Effector CD4-positive, alpha-beta T cell (primary cell): ENCODE measurements at regions not wholly inside any gene's neighbourhood (a gene's known extent, or its start where the extent isn't known, plus 50 kb on each side); places are given as distances from the start of the nearest gene placed in this dataset.

Experiments used
- DNase-seq: peaks from one replicate; pipeline ENCODE4 v3.0.0-alpha.2; 2020

DNA sequence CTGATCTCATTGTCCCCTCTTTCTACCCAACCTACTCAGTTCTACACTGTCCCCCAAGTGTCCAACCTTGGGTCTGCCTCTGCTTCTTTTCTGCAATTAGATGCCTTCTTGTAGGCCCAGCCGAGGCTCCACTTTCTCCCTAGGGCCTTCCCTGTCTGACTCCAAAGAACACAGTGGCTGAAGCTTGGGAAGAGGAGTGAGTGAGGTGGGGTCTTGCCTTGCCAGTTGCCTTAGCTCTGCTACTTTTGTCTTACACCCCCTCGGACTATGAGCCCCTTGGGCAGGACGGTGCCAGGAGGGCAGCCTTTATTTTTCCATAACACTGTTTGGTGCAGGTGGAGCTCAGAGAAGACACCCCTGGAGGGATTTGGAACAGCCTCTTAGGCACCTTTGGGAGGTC lies 345.1 kb downstream of the CYP26B1 start:
- no peak for DNase-seq

DNA sequence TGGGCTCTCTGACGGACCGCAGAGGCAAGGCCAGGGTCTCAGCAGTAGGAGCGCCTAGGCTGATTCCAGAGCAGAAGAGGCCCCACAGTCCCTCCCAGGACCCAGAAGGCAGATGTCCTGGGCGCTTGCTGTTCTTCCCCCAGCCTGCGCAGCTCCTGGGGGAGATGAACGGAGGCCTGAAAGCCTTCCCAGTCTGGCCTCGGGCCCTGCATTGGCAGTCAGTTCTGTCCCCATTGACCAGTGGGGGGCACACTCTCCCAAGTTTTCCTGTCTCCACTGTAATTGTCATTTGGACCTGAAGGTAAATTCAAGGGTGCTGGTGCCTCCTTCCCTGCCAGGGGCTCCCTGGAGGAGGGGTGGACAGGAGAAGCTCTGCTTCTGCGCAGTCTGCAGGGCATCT lies 345.7 kb downstream of the CYP26B1 start:
- no peak for DNase-seq

DNA sequence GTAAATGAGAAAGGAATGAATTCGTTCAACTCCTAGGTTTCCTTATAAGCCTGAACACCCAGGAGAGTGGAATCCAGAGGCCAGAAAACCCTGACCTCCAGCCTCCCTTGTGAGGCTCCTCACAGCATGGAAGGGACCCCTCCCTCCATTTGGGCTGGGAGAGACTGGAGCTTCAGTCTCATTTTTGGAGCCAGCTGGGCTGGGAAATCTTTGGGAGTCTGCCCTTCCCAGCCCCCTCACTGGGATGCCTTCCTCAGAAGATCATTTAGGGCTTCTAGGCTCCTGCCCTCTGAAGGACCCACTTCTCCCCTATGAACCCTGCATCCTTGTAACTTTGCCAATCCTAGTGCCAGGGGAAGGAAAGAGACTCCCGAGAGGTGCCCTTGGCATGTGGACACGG lies 346.1 kb downstream of the CYP26B1 start:
- no peak for DNase-seq

DNA sequence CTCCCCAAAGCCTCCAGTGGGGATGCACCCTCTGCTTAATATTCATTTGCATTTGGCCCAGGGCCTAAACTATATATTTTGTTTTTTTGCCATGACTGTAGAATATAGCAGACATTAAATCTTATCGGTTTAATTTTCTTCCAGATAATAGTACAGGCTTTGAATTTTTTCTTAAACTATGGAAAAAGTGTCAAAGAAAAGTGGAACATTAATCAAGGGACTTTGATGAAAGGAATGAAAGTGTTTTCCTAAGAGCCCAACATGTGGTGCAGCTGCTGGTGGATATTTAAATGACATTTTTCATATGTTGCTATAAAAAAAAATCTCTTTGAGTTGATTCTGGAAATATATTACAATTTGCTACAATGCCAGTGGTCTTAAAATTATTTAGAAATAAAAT lies 346.8 kb downstream of the CYP26B1 start:
- no peak for DNase-seq

DNA sequence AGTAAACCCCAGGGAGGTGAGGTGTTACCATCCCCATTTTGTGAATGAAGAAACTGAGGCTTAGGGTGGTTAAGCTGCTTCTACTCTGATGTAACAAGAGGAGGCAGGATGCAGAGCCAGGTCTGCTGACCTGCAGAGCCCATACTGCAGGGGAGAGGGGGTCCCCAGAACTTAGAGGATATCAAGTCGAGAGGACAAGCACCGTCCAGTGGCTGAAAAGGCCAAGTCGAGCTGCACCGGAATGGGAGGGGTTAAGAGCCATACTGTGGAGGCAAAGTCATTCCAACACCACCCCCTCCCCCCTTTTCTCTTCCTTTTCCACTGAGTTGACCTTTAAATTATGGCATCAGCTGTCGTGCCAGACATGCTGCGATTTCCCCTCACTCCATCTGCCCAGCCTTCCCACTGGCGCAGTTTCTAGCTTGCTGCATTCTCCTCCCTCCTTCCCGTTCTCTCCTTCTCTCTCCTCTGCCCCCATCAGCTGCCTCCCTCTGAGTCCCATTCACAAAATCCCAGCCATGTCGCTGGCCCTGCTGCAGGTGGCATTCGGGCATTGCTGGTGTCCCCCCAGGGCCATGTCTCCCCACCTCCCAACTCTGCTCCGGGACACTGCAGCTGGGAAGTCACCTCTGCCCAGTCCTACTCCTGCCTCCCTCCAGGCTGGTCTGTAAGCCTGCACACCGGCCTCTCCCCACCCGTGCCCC lies 346.9 kb downstream of the DYSF start:
- DNase-seq = no peak

DNA sequence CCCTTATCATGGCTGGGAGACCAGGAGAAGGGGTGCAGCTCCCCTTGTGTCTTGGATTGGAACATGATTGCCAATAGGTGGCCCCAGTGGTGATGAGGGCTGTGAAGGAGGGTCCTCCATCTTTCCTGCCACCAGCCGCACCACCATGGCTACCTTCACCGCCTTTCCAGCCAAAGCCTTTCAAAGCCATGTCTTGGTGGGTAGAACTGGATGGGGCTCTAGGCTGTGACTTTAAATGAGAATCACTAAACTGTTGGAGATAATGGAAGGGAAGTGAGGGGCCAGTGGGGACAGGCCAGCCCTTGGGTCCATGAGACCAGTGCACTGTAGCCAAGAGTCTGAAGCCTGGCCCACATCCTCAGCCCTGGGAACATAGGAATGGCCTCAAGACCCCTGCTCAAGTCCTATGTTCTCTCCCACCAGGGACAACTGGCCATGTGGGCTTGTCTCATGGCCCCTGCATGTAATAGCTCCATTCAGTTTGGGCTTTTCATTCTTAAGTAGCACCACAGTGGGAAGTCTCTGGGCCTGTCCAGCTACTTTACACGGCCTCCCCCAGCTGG lies 345.7 kb downstream of the DYSF start:
- no peak for DNase-seq

DNA sequence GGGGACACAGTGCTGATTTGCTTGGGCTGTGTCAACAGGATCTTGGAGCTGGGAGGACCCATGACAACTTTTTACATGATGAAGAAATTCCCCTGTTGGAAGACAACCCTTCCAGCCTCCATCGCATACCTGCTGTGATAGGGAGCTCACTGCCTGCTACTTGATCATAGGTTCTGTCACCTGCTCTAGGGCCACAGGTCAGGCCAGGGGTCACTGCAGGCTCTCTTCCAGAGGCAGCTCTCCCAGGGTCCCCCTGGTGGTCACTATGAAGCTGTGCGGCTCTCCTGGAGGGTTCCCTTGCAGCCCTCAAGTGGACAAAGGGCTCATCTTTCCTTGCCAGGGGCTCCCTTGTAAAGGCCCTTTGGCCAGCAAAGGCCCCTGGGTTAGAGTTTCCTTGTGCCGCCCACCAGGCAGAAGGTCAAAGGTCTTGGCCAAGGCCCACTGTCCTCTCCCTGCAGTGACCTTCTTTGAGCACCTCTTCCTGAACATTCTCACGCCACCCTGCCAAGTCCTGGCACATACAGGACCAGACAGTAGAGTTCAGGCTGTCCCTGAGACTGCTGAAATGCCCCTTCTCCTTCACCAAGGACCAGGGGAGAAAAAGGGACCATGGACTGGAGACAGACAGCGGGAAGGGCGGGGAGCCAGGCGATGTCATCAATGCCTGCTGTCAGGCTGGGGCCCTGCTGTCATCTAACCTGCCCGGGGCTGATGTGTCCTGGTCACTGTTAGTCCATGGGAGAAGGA lies 345.1 kb downstream of the DYSF start:
- DNase-seq = no peak

DNA sequence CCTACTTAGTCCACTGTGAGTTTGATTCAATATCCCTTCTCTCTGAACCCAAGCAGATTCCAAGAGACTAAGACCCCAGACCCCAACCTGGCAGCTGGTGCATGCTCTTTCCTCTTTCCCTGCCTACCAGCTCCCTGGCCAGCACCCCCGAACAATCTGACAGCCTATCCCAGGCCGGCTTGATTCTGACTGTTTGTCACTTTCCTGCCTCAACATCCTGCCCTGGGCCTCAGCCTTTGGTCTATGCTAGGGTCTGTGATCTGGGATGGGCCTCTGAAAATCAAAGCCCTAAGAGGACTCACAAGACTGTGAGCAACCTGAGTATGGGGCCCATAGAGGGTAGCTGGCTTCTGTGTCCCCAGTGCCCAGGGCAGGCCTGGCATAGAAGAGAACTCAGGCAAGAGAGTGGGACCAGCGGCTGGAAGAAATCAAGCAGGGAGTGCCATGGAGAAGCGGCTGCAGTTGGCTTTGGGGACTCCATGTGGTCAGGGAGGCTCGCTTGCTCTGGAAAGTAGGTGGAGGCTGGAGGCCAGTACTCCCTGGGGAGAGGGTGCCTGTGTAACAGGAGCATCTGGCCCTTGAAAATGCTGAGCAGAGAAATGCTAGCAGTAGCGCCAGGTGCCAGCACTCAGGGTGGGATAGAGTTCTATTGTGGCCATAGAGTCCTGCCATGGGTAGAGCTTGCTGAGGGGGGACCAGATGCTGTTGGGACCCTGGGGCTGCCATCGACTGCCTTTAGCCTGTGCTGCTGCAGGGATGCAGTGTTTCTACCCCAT lies 343.9 kb downstream of the DYSF start:
- DNase-seq = no peak

DNA sequence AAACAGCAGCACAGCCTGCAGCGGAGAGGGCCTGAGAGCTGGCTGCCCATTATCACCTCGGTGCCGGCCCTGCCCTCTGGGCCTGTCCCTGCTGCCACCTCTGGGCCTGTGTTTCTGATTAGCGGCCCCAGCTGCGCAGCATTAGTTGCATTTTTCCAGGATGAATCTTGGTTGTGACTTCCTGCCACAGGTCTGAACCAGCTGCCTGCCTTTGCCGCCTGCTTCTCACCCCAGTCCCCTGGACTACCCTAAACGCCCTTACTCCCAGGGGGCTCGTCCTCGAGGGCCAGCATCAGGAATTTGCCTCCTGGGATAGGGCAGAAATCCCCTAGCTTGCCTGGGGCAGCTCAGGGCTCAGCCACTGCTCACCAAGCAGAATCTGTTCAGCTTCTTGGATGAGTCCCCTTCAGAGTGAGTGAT lies 342.8 kb downstream of the DYSF start:
- no peak for DNase-seq

DNA sequence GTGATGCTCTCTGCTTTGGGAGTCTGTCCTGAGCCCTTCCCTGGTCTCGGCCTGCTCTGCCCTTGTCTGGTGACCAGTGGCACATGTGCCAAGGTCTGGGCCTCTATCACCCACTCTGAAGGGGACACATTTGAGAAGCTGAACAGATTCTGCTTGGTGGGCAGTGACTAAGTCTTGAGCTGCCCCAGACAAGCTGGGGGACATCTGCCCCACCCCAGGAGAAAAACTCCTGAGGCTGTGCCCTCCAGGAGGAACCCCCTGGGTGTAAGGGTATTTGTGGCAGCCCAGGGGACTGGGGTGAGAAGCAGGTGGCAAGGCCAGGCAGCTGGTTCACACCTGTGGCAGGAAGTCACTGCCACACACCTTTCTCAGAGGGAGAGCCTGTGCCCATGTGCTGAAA lies 342.1 kb downstream of the DYSF start:
- no peak for DNase-seq

DNA sequence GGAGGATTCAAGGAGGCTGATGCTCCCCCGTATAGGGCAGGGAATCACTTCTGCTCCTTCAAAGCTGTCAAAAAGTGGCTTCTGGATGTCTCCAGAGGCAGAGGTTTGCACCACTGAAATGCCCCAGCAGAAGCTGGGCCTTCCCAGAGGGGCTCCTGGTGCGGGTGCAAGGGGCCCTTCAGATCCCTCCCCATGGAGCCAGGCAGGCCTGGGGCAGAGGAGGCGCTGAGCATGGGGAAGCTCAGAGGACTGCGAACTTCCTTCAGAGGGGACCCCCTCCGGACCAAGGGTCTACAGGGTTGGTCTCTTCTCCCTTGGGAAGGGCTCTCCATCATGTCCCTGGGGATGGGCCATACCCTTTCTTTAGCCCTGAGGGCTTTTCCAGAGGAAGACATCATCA lies 341.2 kb downstream of the DYSF start:
- DNase-seq = no peak

DNA sequence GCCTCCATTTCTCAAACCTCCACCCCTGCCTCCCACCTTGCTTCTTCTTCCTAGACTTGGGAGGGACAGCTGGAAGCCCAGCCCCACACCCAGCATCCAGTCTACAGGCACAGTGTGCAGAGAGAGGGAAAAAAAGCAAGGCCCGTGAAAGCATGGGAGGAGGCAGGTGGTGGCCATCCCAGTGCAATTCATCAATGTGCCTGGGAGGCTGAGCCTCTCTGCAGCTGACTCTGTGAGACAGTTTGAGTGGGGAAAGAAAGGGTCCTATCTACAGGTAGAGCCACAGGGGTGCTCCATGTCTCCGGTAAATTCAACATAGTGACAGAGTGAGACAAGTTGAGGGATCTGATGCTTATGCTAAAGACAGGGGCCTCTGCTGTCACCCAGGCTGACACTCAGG lies 340.6 kb downstream of the DYSF start:
- no peak for DNase-seq

DNA sequence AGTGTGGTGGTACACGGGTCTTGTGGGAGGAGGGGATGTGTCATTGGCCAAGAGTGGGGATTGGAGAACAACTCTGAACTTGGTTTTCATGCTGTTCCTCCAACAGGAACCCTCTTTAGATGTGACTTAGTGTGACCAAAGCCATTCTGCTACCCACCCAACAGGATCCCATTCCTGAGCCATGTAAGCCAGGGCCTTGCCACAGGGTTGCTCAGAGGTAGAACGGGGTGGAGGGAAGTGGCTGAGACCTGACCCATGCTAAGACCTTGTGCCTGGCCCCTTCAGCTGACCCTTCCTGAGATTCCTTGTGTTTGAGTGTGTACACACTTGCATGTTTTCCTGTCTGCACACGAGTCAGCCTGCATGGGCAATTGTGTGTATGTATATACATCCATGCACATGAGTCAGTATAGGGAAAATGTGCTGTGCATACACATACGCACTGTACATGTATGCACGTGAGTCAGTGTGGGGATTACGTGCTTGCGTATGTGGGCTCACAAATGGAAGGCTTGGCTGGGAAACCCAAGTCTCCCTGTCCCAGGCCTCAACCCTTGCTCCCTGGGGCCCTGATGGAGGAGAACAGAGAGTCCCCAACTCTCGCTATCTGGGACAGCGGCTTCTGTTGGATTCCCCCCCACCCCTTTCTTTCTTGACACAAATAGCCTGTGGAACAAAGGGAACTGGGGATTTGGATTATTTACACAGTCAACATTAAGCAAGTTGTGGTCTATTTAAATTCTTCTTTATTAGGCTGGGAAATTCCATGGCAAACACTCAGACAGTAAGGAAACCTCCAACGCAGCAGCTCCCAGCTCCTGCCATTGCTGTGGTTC lies 339.8 kb downstream of the DYSF start:
- no peak for DNase-seq

DNA sequence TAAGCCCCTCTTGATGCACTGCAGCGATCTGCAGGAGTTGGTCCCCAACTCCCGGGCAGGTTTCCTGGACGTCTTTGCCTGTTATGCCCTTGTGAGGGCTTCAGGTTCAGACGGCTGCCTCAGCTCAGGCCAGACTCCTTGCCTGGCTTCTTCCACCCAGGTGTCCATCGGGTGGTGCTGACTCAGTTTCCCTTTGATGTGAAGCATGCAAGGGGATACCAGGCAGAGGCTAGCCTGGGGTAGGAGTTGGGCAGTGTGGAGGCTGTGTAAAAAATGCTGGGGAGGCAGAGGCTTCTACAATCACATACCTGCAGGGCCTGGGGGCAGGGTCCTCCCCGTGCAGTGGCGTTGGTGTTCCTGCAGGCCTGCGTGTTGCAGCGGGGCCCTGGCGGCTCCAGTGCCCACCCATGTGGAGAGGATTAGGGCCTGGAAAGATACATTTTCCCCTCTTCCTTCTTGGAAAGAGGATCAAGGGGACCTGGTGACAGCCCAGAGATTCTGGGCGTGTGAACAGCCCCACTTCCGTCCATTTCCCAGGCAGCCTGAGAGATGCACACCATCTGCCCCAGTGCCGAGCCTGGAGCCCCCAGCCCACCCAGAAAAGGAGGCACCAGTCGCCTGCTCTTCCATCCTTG lies 338.3 kb downstream of the DYSF start:
- no peak for DNase-seq

DNA sequence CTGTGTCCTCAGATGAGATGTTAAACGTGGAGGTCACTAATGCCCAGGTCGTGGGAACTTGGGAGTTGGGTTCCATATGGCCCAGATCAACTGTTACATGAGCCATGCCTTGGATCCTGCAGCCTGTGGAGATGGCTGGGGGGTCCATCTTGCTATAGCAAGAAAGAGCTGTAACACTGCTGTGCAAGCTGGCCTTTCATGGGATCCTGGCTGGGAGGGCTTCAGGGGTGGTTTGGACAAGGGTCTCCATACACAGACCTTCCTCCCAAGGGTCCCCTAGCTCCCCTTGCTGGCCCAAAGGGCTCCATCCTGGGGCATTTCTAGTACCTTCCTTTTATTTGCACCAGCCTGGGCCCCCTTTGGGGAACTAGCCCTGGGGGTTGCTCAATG lies 337.7 kb downstream of the DYSF start:
- DNase-seq = no peak

DNA sequence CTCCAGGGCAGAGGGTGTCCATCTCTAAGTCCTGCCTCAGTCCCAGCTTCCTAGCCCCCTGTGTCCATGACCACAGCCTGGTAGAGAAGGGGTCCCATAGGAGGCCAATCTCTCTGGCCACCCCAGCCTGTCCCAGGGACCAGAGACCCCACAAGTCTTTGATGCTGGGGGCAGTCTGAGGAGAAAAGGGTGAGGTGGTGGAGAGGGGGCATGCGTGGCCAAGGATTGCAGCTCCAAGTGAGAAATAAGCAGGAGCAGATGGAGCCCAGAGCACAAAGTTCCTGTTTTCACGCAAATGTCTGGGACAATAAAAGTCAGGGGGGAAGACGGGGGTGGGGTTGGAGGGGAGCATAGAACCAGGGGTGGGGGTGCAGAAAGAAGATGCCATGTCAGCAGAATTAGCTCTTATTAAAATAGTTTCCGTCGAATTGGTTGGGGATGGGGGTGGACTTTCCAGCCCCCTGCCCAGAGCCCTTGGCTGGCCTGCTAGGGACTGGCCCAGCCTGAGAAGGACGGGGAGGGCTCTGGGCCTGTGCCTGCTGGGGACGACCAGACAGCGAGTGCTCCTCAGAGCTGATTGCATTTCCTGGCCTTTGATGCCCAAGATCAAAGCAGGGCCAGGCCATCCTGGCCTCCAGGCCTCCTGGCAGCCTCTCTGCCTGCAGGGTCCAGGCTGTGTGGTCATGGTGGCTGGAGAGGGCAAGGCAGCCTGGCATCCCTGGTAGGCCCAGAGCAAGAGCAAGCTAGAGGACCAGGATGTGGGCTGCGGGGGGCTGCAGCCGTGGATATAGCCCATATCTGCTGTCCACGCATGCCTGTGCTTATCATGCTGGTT lies 337.1 kb downstream of the DYSF start:
- no peak for DNase-seq

DNA sequence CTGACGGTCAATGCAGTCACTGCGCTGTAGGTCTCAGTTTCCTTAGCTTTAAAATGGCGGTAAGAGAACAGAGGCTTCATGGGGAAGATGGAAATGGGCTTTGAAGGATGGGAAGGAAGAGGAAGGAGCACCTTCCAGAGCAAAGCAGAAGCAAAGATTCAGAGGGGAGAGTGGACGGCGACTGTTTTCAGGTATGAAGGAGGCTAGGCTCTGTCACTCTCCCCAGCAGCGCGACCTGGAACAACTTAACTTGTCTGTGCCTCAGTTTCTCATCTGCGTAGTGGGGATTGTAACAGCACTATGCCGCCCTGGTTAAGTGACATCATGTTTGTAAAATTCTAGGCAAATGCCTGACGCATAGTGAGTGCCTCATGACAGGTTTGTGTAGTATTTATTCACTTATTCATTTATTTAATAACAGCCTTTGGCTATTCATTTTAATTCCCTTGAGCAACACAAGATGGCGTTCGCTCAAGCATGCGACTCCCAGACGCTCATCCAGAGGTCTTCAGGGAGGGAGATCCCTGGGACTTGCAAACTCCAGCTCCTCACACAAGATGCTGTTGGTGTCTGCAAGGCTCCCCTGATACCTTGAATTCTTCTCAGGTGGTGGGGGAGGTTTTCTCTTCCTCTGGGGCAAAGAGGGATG lies 336.3 kb downstream of the DYSF start:
- no peak for DNase-seq

DNA sequence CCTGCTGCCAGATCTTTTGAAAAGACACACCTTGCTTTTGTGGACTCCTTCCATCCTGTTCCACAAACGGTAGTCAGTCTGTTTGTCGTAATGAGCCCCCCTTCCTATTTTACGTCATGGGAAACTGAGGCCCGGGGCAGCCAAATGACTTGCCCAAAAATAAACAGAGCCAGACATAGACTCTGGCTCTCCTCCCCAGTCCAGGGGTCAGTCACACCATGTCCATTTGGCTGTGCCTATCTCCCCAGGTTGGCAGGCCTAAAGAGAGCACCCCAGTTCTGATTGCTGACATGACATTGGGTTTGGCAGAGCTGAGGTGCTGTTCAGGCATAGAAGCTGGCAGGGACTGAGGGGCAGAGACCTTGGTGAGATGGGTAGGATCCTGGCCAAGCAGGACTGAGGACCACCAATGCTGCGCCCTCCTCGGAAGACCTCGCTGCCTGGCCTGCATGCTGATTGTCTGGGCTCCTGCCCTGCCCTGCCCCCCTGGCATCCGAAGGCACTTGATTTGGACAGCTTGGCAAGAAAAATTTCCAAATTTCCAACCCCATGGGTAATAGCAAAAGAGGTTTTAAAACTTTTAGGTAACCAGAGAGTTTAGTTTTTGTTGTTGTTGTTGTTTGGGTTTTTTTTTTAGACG lies 335.4 kb downstream of the DYSF start:
- no peak for DNase-seq

DNA sequence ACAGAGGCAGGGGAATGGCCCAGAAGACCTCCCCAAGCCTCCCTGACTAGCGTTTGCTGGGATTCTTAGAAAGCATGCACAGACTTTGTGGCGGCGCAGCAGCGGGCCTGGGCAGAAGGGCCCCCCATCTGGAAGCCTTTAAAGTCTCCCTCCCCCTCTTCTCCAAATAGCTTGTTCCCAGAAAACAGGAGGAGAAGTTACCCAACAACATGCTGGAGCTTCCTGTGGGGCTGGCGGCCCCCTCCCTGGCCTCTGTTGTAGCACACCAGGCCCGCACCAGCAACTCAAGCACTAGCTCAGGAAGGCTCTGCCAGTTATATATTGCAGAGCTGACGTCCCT lies 334.8 kb downstream of the DYSF start:
- no peak for DNase-seq

DNA sequence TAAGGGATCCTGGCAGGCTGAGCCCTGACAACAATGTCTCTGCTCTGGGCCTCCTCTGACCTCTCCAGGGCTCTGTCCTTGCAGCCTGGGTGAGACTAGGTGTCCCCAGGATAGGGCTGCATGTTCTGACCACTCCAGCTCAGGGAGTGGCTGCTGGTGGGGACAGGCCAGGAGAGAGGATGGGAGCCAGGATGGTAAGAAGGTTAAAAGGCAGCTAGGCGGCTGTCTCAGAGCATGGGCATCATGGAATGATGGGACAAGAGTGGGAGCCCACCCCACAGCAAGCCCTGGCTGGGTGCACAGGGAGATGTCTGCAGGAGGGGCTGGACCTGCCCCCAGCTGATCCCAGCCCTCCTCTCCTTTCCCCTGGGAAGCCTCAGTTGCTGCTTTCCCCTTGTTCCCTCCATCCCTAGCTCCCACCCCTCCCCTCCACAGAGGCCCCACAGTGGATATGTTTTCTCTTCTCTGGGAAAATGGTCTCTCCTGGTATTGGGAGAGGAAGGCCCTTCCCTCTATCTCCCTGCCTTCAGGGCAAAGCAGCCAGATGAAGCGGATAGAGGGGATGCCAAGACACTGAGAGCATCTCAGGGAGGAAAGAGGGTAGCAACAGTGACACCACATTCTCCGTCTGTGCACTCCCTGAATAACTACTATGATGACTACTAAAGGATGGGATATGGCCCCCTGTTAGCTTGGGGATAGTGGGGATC lies 334.3 kb downstream of the DYSF start:
- DNase-seq = no peak
